Breast epithelium (tissue), 4 donors: ENCODE measurements at regions not wholly inside any gene's neighbourhood (a gene's known extent, or its start where the extent isn't known, plus 50 kb on each side); places are given as distances from the start of the nearest gene placed in this dataset.

Experiments used
- DNase-seq, 2 donors: peaks; one replicate each; pipeline ENCODE4 v3.0.0-alpha.2; 2019; ENCODE audit warnings: low spot score in 2 of 2
- H3K27ac ChIP-seq, 2 donors: fragments of 200-600 bp; sonication (generic) in 1 of 2; one replicate each; pipeline ENCODE4 v1.5.1; 2016 to 2019; ENCODE audit warnings: mild to moderate bottlenecking in 1 of 2
- H3K27me3 ChIP-seq, 2 donors: fragments of 200-600 bp; sonication (generic) in 1 of 2; one replicate each; pipeline versions ENCODE4 v1.5.1 to v1.6.0; 2017 to 2019; ENCODE audit warnings: control low read depth in 1 of 2, mild to moderate bottlenecking in 1 of 2
- H3K36me3 ChIP-seq: fragments of 200-600 bp; one replicate; pipeline ENCODE4 v1.5.1; 2019
- H3K4me1 ChIP-seq, 2 donors: fragments of 200-600 bp; sonication (generic); one replicate each; pipeline ENCODE4 v1.5.1; 2016 to 2019; ENCODE audit warnings: control low read depth in 1 of 2
- H3K4me3 ChIP-seq, 3 donors: fragments of 200-600 bp; sonication (generic); 1 replicate in 2 of 3; 2 replicates in 1 of 3; pipeline ENCODE4 v1.5.1; 2016 to 2019; ENCODE audit warnings: mild to moderate bottlenecking in 3 of 3, moderate library complexity in 2 of 3
- H3K9me3 ChIP-seq, 2 donors: fragments of 200-600 bp; sonication (generic) in 1 of 2; one replicate each; pipeline ENCODE4 v1.5.1; 2016 to 2019; ENCODE audit warnings: control low read depth in 1 of 2
- CTCF ChIP-seq, 3 donors: fragments of 450-650 bp; IDR thresholded peaks; one replicate each; pipeline ENCODE4 v1.5.1; 2016 to 2017; ENCODE audit warnings: antibody characterized with exemption in 3 of 3, mild to moderate bottlenecking in 3 of 3, moderate library complexity in 3 of 3
- POLR2A ChIP-seq: fragments of 450-650 bp; IDR thresholded peaks from one replicate; pipeline ENCODE4 v1.6.1; 2016; ENCODE audit warnings: antibody characterized with exemption, mild to moderate bottlenecking, moderate library complexity
- POLR2AphosphoS5 ChIP-seq, 3 donors: sonication (generic); formaldehyde crosslinking; IDR thresholded peaks; one replicate each; pipeline ENCODE4 v1.6.1; 2017; ENCODE audit warnings: antibody characterized with exemption in 3 of 3
- intact Hi-C: fragments of 100-400 bp; cut with DNase I; formaldehyde crosslinking; loops from one replicate; pipeline ENCODE4 v1.15.1; 2023; ENCODE audit warnings: low total_unique reads

DNA sequence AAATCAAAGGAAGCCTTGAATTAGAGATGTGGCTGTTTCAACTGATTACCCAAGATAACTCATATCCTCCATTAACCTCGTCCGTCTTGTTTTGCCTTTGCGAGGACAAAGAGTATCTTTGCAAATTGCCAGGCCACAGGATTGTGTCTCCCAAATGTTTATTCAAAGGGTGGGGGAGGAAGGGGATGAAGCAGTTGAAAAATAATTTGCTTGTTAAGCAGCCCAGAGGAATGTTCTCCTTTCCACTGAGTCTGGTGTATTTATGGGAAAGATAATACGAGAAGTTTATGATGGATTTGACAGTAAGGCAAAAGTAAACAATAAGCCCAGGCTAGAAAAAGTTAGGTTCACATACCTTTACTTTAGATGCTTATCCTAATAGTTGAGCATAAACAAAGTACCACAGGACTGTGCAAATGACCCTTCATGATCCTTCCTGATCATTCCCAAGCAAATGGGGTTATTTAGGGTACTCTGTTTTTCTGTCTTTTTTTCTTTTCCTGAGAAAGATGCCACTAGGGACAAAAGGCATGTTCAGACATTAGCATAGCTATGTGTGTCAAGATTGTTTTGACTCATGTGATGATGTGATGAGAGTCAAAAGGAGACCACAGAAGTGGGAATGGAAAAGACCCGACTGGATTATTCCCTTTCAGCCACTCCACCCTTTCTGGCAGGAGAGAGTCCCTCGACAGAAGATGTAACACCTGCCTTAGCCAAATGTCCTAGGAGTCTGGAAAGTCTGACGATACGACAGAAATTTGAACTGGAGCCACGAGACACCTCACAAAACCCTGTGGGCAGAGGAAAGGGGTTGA is 243.0 kb upstream of the GLI3 start:
- intact Hi-C loops, result no loop called here
- Histone ChIP-seq H3K36me3 (no peaks in the 10 kb centered on the region), H3K4me3 (no peak overlapping the region), H3K9me3 (no peaks in the 10 kb centered on the region), H3K27me3 (no peaks in the 10 kb centered on the region), H3K27ac (peak overlapping the region; percentile 60 to 78), H3K4me1 (no peaks in the 10 kb centered on the region)
- TF ChIP-seq POLR2AphosphoS5 (IDR thresholded peaks at IDR 0.05), result peak in 1 of 3 donors; percentile 39
- no peak for TF ChIP-seq CTCF (IDR thresholded peaks at IDR 0.05)
- DNase-seq, result no peak

DNA sequence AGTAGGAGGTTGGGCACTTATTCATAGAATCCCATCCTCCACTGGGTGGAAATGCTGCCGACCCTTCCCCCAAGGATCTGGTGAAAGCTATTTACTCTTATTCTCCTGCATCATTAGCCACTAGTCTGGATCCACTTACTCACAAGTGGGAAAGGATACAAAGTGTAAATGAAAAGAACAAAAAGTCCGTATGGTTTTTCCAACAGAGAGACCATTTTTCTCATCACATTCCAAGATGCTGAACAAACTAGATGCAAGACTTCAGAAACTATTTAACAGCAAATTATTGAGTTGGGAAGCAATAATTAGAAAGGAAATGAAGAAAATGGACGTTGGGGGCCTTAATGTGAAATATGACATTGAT is 242.4 kb upstream of the GLI3 start:
- H3K36me3 ChIP-seq, result no peaks in the 10 kb centered on the region
- H3K4me3 ChIP-seq, result no peak overlapping the region
- no peaks in the 10 kb centered on the region for H3K27me3 ChIP-seq
- intact Hi-C loops, result no loop called here
- no peaks in the 10 kb centered on the region for H3K9me3 ChIP-seq
- peak overlapping the region; percentile 60 to 78 for H3K27ac ChIP-seq
- no peak for TF ChIP-seq CTCF (IDR thresholded peaks at IDR 0.05)
- H3K4me1 ChIP-seq, result no peaks in the 10 kb centered on the region
- DNase-seq, result no peak

- intact Hi-C loops, result no loop called here
- TF ChIP-seq POLR2A (no peak), POLR2AphosphoS5 (IDR thresholded peaks at IDR 0.05) (no peak), CTCF (IDR thresholded peaks at IDR 0.05) (no peak)
- Histone ChIP-seq H3K36me3 (no peaks in the 10 kb centered on the region), H3K27ac (peak overlapping the region; percentile 60 to 78), H3K9me3 (no peaks in the 10 kb centered on the region), H3K4me3 (no peak overlapping the region), H3K27me3 (no peaks in the 10 kb centered on the region), H3K4me1 (no peaks in the 10 kb centered on the region)
- no peak for DNase-seq
Observed at GRCh38 chr7:42478717-42479116, 241.7 kb upstream of the GLI3 start.

DNA sequence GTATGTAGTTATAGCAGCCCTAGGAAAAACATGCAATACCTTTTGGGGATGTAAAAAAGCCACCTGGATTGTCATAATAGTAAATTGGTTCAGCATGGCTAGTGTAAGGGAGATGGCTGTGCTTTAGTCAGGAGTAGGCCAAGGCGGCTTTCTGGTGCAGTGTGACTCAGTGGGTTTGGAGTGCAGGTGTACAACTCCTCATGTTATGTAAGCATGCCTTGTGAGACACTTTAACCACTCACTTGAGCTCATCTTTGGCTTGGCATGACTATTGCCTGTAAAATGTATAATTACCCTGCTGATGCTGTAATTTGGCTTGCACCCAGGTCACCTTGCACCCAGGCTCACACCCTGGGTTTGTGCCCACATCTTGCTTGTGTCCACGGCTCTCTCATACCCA is 239.2 kb upstream of the GLI3 start:
- intact Hi-C loops, result no loop called here
- Histone ChIP-seq H3K4me3 (no peak overlapping the region), H3K36me3 (no peaks in the 10 kb centered on the region), H3K27ac (no peak overlapping the region), H3K9me3 (no peaks in the 10 kb centered on the region), H3K27me3 (no peaks in the 10 kb centered on the region), H3K4me1 (no peaks in the 10 kb centered on the region)
- TF ChIP-seq POLR2AphosphoS5 (IDR thresholded peaks at IDR 0.05) (no peak), CTCF (IDR thresholded peaks at IDR 0.05) (no peak), POLR2A (no peak)
- DNase-seq, result no peak

DNA sequence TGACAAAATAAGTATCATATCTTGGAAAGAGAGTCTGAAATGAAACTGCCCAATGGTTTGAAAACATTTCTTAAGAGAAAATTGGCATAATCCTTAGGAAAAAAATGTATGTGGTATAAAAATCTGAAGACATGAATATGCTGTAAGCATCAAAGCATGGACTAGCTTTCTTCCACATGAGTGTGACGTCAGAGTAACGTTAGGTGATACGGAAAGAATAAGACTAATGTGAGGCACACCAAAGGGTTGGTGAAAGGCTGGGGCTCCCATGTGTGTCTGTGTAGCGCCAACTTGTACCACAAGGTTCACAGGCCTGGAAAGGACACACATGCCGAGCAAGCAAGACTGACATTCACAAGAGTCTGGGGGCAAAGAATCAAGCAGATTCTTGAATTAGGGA is 238.1 kb upstream of the GLI3 start:
- H3K9me3 ChIP-seq, result no peaks in the 10 kb centered on the region
- no peaks in the 10 kb centered on the region for H3K4me1 ChIP-seq
- H3K4me3 ChIP-seq, result no peak overlapping the region
- TF ChIP-seq POLR2AphosphoS5 (IDR thresholded peaks at IDR 0.05), result no peak
- TF ChIP-seq POLR2A, result no peak
- no peak for TF ChIP-seq CTCF (IDR thresholded peaks at IDR 0.05)
- no peaks in the 10 kb centered on the region for H3K27me3 ChIP-seq
- intact Hi-C loops, result no loop called here
- H3K27ac ChIP-seq, result no peak overlapping the region
- H3K36me3 ChIP-seq, result no peaks in the 10 kb centered on the region
- DNase-seq, result no peak
